Activated CD4-positive, alpha-beta T cell treated with anti-CD3 and anti-CD28 coated beads for 1 hour (primary cell): ENCODE measurements at regions not wholly inside any gene's neighbourhood (a gene's known extent, or its start where the extent isn't known, plus 50 kb on each side); places are given as distances from the start of the nearest gene placed in this dataset.

Experiments used
- DNase-seq: peaks from one replicate; pipeline ENCODE4 v3.0.0-alpha.2; 2020

DNA sequence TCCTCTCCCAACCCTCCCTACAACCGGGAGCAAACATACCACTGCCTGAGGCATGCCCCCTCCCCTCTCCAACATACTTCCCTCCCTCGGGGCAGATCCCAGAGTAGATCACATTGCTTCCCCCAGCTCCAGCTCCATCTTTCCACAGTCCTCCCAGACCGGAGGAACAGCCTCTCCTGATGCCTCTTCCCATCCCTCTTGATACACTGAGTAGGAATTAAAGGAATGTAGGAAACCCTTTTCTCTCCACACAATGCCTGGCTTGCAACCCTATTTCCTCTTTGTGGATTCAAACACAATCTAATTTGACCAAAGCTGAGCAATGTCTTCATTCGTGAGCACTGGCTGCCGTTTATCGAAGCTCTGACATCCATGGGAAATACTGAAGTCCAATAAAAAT is 339.8 kb downstream of the BCOR start:
- no peak for DNase-seq

DNA sequence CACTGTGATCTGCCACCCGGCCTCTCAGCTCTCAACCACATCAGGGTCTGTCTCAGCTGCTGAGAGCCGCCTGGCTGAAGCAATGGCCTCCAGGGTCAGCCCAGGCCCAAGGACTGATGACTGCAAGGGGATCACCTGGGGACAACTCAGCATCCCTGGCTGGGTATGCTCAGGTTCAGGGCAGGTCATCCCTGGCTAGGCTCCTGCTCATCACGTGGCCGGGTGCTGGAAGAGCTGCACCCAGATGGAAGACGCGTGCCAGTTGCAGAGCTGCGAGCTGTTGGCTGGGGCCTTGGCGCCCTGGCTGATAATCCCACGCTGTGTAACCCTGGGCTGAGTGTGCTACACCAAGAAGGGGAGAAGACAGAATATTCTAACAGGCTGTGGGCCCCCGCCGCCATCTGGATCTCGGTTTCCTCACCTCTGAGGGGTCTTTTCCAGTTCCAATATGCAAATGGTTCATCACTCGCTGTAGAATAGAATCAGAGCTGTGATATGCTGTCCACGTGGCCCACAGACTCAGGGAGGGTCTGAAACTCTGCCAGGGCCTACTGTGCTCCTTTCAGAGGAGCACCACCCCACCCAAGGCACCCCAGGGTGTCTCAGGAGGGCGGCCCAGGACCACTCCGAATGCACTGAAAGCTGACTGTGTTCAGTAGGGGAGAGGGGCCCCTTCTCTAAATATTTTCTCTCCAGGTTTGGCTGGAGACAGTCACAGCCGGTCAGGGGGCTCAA is 338.8 kb downstream of the BCOR start:
- DNase-seq, result no peak

DNA sequence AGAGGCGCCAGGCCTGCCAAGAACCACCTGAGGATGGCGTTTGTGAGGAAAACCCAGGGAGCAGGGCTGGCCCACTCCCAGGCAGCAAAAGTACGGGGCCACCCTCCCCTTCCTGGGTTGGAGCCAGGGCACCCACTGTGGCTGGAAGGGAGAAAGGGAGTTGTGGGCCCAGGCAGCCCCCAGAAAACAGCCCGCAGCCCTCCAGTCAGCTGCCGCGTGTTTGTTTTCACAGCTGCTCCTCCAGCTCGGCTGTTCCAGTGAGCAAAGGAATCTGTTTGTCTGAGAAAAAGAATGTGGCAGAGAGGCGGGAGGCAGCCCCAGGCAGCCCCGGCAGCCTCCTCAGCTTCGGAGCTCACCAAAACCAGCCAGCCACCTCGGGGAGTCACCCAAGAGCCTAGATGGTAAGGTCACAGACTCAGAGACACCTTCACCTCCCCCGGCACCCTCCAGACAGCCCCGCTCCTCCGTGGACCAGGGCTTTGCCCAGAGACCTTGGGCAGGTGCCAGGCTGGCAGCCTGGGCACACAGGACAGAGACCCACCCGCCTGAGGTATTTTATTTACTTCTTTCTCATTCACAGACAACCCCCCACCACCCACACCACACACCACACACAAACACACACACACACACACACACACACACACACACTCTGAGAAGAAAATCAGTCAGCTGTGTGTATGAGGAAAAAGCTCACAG is 338.1 kb downstream of the BCOR start:
- DNase-seq, result no peak

DNA sequence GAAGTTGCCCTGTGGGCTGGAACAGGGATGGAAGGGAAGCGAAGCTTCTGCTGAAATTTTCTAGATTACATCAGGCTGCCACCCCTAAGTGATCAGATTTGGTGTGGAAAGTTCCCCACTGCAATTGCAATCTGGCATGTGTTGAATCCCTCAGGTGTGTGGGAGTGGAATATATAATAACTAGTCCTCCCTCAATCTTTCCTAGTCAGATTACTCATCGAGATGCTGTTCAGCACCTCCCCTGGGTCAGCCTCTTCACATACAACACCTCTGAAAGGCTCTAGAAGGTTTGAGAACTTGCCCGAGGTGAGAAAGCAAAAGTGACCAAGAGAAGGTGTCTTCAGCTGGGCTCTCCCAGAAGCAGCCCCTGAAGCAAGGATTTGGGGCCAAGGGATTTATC is 336.8 kb downstream of the BCOR start:
- DNase-seq, result no peak

DNA sequence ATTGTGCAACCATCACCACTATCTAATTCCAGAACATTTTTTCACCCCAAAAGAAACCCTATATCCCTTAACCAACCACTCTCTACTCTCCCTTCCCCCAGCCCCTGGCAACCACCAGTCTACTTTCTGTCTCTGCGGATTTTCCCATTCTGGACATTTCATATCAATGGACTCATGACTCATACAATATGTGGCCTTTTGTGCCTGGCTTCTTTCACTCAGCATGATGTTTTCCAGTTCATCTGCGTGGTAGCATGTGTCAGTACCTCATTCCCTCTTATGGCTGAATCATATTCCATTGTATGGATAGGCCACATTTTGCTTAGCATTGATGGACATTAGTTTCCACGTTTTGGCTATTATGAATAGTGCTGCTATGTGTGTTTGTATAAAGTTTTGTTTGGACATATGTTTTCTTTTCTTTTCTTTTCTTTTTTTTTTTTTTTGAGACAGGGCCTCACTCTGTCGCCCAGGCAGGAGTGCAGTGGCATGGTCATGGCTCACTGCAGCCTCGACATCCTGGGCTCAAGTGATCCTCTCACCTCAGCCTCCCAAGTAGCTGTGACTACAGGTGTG is 335.4 kb downstream of the BCOR start:
- DNase-seq, result no peak

DNA sequence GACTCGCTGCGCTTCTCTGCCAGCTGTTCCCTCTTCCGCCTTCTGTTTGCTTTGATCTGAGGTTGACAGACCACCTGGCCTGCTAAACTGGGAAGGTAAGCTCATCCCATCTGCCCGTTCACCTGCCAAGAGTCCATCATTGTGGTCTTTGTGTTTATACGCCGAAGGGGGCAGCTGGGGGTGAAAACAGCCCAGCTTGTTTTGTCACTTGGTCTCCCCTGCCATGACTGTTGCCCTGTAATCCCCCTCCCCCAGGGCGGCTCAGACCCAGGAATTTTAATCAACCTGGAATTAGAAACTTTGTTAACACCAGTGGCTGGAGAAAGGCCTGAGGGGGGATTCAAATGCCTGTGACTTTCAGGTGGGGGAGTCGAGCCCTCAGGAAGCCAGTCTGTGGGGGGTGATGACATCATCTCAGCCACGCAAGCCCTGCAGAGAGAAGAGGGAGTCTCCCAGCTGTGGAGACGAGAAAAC is 333.3 kb downstream of the BCOR start:
- no peak for DNase-seq

DNA sequence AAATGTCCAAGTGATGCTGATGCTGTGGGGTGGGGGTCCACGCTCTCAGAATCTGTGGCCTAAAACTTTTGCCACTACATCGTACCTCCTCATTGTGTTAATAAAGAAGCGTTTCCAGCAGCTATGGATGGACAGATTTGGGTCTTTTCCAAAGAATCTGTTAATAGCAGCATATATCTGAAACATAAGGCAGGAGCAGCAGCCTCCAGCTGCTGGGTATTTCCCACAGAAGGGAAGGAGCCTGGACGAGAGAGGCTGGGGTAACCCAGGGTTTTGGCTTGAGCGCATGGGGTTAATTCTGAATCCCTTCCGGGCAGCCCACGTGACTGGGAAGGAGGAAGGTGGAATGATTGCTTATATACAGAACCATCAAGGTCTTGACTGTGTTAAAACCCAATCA is 332.4 kb downstream of the BCOR start:
- DNase-seq, result no peak

DNA sequence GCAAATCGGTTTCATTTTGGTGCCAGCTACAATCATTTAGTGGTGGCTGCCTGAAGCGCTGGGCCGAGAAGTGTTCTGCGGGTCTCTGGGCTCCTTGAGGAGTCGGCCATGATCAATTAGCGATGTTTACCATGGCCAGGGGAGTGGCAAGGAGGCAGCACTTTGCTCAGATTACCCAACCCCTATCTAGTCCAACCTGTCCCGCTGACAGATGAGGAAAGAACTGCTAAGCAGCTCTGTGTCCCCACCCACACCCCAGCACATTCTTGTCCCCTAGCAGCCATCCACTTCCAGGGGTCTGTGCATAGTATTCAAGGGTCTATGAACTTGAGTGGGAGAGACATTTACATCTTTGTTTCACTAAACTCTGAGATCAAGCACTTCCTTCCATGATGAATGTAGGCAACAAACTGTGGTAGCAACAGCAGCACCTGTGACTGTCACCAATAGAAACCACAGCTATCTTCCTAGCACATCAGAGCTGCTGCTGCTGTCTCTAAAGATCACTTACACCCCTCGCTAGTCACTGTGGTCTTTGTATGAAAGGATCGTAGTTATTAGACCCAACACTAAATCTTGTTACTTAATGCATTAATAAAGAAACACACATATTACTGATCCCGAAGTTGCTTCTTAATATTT is 331.6 kb downstream of the BCOR start:
- no peak for DNase-seq

DNA sequence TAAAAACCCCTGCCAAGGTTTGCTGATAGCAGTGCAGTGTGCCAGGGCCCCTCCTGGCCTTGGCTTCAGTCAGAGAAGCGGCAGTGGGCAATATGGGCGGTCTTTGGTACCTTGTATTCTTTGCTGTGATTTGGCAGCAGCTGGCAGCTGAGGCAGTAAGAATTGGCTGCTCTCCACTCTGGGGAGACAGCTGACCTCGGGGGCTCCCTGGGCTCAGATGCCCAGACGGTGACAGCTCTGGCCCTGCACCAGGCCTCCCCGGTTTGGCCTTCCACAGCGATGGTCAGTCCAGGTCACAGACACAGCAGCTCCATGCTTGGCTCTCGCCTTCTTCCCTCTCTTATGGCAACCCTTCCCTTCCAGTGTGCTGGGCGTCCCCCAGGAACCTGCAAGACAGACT is 330.9 kb downstream of the BCOR start:
- no peak for DNase-seq

DNA sequence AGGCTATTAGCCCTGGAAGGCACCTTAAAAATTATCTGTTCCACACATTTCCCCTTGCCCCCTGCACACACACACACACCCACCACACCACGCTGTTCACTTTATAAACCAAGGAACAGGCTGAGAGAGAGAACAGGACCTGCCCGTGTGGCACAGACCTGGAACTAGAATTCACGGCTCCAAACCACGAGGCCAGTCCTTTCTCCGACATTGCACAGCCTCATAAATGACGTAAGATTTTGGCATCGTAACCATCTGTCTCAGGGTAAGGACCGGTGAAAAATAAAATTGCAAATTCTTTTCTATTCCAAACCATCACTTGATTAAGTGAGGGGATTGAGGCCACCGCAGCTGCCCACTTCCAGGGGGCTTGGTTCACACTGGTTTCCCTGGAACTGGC is 330.3 kb downstream of the BCOR start:
- DNase-seq, result no peak

DNA sequence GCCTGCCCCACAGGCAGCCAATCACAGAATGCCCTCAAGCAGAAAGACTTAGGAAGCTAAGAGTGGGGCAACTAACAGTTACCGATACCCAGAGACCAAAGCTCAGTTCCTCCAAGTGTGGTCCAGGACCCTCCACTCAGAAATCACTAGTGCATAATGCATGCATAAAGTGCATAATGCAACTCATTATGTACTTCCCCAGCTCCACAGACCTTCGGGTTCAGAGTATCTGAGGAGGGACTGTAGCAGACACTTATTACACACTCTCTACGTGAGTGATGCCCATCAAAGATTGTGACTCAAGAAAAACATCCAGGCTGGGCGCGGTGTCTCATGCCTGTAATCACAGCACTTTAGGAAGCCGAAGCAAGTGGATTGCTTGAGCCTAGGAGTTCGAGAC is 328.0 kb downstream of the BCOR start:
- DNase-seq, result no peak

DNA sequence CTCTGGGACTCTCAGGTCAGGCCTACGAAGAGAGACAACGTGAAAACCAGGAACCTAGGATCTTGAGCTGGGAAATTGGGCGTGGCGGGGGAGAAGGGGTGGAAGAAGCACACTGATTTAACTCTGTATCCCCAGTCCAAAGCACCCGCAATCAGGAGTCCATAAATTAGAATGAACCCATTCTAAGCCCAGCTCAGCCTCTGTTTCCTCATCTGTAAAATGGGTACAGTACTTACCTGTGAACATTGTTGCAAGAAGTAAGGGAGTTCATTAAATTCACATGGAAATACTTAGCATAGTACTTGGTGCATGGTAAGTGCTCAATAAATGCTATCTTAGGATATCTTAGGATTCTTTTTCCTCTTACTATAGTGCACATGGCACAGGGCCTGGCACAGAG is 326.7 kb downstream of the BCOR start:
- DNase-seq, result no peak

DNA sequence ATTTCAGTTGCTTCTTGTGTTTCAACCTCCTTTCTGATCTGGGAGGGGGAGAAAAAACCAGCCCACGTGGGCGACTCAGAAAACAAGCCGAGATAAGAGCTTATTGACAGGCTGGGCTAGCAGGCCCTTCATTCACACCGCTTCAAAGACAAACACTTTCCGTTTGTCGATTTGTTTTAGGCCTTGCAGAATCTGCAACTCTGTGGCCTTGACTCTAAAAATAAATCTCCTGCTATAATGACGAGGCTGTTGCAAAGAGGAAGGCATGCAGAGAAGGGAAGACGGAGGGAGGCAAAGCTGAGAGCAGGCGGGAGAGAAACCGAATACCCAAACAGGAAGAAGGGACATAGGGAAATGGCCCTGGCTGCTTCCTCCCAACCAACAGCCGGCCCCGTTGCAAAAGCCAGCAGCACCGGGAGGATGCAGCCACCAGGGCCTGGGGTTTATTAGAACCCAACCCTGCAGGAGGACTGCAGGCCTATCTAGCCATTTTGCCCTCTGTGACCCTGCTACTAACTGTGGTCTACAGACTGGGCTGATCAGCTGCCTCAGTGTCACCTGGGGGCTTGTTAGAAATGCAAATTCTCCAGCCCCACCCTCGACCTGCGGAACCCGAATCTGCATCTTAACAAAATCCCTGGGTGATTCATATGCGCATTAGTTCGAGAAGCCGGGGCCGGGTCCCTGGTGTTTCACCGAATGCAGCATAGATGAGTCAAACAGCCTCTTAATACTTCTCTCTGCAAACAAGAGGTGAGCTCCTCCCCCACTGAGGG is 325.5 kb downstream of the BCOR start:
- DNase-seq, result peak; percentile 38

DNA sequence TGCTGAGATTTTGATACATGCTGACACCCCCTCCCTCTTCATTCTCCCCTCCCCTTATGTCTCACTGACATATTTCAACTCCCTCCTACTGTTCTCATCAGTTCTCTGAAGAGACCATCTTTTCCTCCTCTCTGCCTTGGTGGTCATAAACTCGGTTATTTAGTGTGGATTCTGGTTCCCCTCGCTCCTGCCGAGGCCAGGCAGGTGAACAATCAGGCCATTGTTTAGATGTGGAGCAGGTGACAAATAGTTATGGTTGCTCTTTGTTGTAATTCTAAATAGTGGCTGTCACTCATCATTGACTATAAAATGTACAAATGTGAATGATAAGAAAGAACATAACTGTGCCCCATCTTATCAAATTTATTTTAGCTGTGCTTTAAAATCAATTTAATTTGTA is 324.6 kb downstream of the BCOR start:
- no peak for DNase-seq

DNA sequence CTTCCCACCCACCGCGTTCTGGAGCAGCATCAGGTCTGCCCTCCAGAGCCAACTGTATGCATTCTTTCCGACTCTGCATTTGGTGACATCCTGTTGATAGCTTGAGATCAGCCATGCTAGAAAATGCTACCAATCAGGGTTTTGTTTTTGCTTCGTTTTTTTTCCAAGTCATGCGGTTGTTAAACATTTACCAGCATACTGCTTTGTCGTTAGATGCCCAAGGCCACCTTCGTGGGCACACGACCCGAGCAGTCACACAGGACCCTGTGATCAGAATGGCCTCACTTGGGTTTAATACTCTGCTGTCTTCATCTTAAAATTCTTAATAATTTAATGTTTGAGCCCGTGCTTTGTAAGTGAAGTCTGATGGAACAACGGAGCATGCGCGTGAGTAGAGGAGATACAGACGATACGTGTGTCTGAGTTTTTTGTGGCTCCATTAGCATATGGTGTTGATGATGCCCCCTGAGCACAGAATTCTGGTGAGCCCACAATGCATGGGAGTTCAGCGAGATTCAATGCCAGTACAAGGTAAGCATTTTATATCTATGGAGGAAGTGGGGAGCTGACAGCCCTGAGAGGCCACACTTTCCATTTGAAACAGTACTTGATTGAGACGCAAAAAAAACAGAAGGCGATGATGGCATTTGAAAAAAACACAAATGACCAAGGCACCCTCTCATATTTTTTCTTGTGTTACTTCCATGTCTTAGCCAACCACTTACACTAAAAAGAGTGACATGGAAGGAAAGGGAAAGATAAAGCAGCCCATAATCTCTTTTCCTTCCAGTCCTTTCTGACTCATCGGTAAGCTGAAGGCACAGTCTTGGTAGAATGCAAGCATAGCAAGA is 323.6 kb downstream of the BCOR start:
- no peak for DNase-seq

DNA sequence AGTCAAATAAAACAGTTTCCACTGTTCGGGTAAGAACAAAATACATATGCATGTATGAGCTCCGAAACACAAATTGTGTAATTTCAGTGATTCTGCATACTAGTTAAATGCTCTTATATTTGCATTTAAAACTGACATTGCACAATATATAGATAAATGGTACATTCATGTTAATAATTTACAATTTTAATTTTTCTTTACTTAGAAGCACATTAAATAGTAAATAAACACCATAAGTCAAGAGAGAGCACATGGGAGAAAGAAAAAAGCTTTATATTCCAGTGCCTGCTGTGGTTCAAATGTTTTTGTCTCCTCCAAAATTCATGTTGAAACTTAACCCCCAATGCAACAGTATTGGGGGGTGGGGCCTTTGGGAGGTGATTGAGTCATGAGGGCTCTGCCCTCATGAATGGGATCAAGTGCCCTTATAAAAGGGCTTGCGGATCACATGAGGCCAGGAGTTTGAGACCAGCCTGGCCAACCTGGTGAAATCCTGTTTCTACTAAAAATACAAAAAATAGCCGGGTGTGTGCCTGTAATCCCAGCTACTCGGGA is 322.9 kb downstream of the BCOR start:
- DNase-seq, result no peak

DNA sequence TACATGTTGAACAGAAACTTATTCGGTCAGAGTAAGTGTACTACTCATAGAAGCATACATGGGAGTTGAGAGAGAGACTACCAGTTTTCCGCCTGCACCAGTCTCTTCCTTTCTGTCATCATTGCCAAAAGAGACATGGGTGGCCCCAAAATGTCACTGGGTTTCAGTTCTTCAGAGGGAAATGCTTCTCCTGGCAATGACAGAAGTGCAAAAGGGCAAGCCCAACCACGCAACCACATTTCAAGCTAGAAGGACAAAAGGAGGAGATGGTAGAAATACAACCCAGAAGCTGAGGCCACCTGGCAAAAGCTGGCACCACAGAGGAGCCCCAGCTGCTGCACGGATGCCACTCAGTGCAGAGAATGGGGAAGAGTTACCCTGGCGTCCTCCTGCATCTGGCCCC is 320.1 kb downstream of the BCOR start:
- DNase-seq, result no peak

DNA sequence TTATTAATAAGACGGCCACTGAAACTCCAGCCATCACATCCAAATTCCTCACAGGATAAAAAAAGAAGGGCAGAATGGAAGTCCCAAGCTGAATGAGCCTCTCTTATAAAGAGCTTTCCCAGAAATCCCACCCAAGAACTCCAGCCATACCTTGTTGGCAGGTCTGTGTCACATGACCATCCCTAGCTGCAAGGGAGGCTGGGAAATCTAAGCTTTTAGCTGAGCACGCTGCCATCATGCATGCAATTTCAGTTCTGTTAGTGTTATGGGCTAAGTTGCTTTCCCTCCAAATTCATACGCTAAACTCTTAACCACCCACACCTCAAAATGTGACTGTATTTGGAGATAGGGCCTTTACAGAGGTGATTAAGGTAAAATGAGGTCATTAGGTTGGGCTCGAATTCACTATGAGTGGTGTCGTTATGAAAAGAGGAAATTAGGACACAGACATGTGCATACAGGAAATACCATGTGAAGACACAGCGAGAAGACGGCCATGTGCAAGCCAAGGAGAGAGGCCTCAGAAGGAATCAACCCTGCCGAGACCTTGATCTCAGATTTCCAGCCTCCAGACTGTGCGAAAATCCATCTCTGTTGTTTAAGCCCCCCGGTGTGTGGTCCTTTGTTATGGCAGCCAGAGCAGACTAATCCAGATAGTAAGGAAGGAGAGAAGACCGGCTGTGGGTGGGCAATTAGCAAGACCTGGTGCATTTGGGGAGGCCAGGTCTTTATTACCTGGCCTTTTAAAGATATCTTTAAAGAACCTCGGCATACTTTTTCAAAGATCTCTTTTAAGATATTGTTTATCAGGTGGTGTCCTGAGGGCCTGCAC is 317.6 kb downstream of the BCOR start:
- DNase-seq, result no peak

DNA sequence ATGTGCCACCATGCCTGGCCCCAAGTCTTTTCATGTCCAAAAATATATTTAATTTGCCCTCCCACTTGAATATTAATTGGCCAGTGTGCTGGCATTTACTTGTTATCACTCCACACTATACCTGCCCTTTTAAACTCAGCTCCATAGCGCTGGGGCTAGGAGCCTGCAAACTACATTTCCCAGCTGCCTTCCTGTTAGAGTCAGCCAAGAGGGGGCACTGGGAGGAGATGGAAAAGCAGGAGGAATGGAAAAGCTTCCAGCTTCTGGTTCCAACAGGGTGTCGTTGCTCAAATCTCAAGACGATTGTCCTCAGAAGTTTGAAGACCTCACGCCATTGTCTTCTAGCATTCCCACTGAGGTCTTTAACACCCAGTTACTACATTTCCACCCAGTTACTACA is 315.5 kb downstream of the BCOR start:
- no peak for DNase-seq

DNA sequence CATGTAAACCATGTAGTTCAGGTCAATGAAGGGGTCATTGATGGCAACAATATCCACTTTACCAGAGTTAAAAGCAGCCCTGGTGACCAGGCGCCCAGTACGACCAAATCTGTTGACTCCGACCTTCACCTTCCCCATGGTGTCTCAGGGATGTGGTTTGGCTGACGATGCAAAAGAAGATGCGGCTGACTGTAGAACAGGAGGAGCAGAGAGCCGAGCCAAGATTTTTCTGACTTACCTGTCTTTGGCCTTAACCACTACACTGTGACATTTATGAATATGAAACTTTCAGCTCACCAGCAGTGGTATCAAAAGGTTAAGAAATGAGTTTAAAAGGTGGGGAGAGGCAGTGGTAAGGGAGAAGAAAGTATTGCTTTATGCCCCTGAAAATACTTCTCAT is 309.8 kb downstream of the BCOR start:
- DNase-seq, result no peak

DNA sequence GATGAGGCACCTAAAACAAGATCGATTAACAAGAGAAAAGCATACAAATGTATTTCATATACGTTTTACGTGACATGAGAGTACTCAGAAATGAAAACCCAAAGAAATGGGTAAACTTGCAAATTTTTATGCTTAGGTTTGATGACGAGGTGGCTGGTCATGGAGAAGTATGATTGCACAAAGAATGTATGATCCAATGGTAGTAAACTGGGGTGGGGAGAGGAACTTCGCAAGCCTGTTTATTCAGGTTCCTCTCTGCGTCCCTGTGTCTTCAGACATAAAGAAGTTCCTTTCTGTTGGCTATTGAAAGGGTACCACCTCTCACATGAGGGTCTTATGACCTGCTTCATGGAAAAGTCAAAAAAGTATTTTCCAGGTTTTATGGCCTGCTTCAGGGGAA is 309.2 kb downstream of the BCOR start:
- DNase-seq, result no peak
